Thyroid gland (tissue), 4 donors: ENCODE measurements at regions not wholly inside any gene's neighbourhood (a gene's known extent, or its start where the extent isn't known, plus 50 kb on each side); places are given as distances from the start of the nearest gene placed in this dataset.

Experiments used
- POLR2A ChIP-seq, 2 donors: fragments of 450-650 bp; IDR thresholded peaks; one replicate each; pipeline ENCODE4 v1.6.1; 2017; ENCODE audit warnings: antibody characterized with exemption in 2 of 2, mild to moderate bottlenecking in 2 of 2, moderate library complexity in 1 of 2
- TF ChIP-seq, protein P1 (sequence below), 6 experiments: fragments of 200-600 bp in 3 of 6; fragments of 450-650 bp in 3 of 6; sonication (generic) in 3 of 6; IDR thresholded peaks; one replicate each; pipeline ENCODE4 v1.5.1; 2016 to 2019; ENCODE audit warnings: antibody characterized with exemption in 6 of 6, mild to moderate bottlenecking in 2 of 6, inconsistent platforms in 1 of 6, moderate library complexity in 1 of 6

GRCh38 chr9:17859987-17860386 lies 281.1 kb downstream of the SH3GL2 start:
- TF ChIP-seq POLR2A (IDR thresholded peaks at IDR 0.05): no peak
- TF ChIP-seq, protein P1, sequence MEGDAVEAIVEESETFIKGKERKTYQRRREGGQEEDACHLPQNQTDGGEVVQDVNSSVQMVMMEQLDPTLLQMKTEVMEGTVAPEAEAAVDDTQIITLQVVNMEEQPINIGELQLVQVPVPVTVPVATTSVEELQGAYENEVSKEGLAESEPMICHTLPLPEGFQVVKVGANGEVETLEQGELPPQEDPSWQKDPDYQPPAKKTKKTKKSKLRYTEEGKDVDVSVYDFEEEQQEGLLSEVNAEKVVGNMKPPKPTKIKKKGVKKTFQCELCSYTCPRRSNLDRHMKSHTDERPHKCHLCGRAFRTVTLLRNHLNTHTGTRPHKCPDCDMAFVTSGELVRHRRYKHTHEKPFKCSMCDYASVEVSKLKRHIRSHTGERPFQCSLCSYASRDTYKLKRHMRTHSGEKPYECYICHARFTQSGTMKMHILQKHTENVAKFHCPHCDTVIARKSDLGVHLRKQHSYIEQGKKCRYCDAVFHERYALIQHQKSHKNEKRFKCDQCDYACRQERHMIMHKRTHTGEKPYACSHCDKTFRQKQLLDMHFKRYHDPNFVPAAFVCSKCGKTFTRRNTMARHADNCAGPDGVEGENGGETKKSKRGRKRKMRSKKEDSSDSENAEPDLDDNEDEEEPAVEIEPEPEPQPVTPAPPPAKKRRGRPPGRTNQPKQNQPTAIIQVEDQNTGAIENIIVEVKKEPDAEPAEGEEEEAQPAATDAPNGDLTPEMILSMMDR (IDR thresholded peaks at IDR 0.05): no peak
